Activated T-cell treated with anti-CD3 and anti-CD28 coated beads for 48 hours (primary cell): ENCODE measurements at regions not wholly inside any gene's neighbourhood (a gene's known extent, or its start where the extent isn't known, plus 50 kb on each side); places are given as distances from the start of the nearest gene placed in this dataset.

Experiments
- DNase-seq: peaks from one replicate; pipeline ENCODE4 v3.0.0-alpha.2; 2020; ENCODE audit warnings: low read depth

- DNase-seq = no peak
Measured at GRCh38 chr15:93870583-93870982, 360.8 kb upstream of the MCTP2 start.

- no peak for DNase-seq
Measured at GRCh38 chr15:93866948-93867347, 364.4 kb upstream of the MCTP2 start.

- DNase-seq = no peak
Measured at GRCh38 chr15:93866476-93866875, 364.9 kb upstream of the MCTP2 start.

DNA sequence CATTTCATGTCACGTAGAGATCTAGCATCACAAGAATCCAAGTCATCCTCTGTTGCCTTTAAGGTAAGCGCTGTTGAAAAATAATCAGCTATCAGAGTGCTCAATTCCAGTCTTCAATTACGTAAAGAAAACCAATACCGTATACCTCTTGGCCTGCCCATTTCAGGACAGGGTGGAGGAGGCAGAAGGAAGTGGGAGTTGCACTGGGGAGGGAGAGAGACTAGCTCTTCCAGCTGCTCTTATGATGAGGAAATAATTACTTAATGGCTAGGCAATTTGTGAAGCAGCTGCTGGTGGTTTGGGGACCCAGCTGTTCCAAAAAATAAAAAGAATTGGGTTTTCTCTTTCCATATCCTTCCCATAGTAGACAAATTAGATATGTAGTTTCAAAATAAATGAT, 365.8 kb upstream of the MCTP2 start:
- no peak for DNase-seq

DNA sequence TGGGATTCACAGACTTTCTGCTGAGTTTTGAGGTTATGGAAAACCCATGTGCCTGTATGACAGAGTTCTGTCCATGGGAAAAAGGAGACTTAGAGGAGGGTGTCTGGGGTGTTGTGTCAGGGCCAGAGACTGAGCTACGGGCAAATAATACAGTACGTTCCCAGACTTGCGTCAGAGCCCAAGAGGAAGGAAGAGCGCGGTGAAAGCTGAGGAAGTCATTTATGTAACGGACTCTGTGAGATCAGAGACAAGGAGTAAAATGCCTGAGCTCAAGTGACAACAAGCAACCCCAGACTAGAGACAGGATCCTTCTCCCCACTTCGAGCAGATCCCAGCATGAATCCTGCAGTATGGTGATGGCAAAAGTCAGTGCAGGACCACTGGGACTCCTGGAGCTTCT, 368.6 kb upstream of the MCTP2 start:
- no peak for DNase-seq

DNA sequence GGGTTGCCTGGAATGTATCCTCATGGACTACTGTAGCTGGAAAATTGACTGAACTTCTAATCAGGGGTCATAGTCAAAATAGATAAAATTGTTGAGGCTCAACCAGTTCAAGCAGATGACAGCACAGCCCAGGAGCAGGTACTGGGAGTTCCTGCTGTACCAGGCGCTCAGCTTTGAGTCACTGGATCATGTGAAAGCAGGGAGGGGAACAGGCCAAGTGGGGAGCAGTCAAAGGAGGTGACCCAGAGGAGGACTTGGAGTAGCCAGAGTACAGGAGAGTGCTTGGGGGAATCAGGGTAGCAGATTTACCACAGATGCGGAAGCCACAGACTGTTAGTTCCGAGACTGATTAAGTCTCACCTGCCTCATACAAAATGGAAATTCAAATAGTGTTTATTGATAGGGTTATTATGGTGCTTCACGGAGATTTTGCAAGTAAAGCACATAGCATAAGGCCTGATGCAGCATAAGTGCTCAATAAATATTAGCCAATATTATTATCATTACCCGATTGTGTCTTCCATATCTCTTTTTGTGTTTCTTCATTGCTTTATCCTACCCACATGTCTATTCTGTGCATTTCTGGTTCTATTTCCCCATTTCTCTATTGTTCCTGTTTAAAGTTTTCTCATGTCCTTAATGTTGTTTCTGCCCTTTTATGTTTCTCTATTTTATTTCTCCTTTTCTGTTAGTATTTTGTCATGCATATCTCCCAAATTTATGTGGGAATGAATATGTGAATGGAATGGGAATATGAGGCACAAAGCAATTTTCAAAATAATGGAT, 369.2 kb upstream of the MCTP2 start:
- DNase-seq = no peak

GRCh38 chr15:93861413-93861812, 369.9 kb upstream of the MCTP2 start:
- DNase-seq = no peak

DNA sequence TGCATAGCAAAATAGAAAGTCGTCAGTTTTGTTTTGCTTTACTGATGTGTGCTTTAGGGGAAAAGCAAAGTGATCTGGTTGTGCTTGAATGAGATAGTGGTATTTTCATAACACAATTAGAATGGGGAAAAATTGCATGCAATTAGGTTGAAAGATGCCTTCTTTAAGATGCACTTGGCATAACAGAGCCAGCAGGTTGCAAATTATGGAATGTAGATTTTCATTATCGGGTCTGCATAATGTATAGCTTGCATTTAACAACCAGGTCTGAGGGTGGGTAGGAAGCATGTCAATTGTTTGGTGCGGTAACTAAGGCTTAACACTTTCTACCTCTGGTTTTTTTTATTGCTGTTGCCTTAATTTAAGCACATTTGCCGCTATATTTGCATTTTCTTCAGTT, 370.7 kb upstream of the MCTP2 start:
- DNase-seq = no peak

- no peak for DNase-seq
Measured at GRCh38 chr15:93859176-93859575, 372.2 kb upstream of the MCTP2 start.

- no peak for DNase-seq
Measured at GRCh38 chr15:93855181-93855826, 376.1 kb upstream of the MCTP2 start.

- no peak for DNase-seq
Measured at GRCh38 chr15:93854088-93854487, 377.3 kb upstream of the MCTP2 start.

GRCh38 chr15:93852761-93853160, 378.6 kb upstream of the MCTP2 start:
- no peak for DNase-seq

- no peak for DNase-seq
Measured at GRCh38 chr15:93848490-93848889, 382.9 kb upstream of the MCTP2 start.

- no peak for DNase-seq
Measured at GRCh38 chr15:93848076-93848475, 383.3 kb upstream of the MCTP2 start.

DNA sequence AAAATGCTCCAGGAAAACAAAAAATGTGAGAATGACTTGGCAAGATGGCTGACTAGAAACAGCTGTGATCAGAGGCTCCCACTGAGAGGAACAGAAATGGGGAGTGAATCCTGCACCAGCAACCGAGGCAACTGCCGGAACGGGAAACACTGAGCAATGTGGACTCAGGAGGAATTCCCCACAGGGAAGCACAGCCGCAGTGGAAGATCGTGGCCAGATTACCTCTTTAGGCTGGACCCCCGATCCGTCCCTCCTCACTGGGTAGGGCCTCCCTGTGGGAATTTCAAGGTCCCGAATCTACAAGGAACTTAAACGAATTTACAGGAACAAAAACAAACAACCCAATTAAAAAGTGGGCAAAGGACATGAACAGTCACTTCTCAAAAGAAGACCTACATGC, 385.2 kb upstream of the MCTP2 start:
- DNase-seq = no peak

DNA sequence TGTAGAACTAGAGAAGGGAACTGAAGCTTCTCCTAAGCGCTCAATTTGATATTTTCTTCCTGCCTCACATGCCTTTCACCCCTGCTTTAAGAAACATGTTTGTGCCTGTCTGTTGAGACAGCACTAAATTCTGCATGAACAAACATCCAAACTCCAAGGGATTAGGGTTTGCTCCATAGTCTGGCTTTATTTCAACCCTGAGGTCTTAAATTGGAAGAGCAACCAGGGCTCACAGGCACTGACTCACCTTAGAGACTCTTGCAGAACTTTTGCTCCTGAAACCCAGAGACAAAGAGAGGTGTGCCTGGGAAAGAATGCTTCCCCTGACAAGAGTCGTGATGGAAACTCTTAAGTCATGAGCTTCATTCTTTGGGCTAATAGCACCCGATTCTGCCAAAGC, 393.9 kb upstream of the MCTP2 start:
- DNase-seq = no peak

DNA sequence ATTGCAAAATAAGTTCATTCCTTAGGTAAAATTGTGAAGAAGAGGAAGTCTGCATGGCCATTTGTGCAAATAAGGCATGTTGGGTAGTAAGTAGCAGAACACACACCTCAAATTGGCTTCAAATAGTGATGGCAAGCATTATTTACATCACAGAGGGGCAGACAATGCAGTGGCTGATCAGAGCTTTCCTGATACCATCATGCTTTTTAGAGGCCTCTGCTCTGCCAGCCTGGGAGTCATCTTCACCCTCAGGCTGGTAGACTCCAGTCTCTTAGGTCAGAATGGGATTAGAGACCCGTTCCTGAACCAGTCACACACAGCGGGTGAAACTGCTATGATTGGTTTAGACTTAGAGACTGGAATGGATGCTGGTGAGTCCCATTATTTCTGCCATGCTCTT, 396.0 kb upstream of the MCTP2 start:
- no peak for DNase-seq

DNA sequence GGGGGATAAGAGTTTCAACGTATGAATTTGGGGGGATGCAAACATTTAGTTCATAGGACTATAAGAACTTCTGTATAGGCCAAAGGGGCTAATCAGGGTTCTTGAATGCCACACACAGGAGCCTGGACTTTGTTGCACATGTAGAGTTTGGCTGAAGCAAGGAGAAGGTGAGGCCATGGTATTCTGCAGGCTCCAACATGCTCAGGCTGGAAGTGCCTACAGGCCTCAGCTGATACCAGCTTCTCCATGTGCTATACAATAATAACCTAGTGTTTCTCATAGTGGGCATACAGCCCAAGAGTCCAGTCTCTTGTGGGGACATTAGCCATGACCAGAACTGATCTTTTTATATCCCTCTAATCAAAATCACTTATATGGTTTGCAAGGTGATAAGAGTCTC, 399.7 kb upstream of the MCTP2 start:
- no peak for DNase-seq

- DNase-seq = no peak
Measured at GRCh38 chr15:93830221-93831080, 400.9 kb upstream of the MCTP2 start.

GRCh38 chr15:93829115-93829870, 402.1 kb upstream of the MCTP2 start:
- DNase-seq = no peak

- no peak for DNase-seq
Measured at GRCh38 chr15:93826790-93827189, 404.6 kb upstream of the MCTP2 start.

DNA sequence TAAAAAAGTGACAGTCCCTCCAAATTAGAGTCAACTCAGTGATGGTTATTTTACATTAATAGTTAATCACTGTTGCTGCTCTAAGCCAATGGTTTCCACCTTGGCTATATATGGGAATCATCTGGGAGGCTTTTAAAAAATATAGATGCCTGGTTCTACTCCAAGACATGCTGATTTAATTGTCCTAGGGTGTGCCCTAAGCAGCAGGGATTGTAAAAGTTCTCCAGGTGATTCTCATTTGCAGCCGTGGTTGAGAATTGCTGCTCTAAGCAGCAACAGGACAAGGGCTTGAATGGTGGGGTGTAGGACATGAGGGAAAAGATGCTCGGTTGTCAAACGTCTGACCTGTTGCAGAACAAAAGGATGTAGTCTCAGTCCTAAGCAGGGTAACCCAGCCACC, 405.1 kb upstream of the MCTP2 start:
- no peak for DNase-seq
